ENCODE measurements at regions not wholly inside any gene's neighbourhood (a gene's known extent, or its start where the extent isn't known, plus 50 kb on each side); places are given as distances from the start of the nearest gene placed in this dataset.
"Not testable (repeated sequence)": the region's sequence is repeated elsewhere in the genome, so short reads cannot be mapped to it uniquely, and the experiment has no call there.

DNA sequence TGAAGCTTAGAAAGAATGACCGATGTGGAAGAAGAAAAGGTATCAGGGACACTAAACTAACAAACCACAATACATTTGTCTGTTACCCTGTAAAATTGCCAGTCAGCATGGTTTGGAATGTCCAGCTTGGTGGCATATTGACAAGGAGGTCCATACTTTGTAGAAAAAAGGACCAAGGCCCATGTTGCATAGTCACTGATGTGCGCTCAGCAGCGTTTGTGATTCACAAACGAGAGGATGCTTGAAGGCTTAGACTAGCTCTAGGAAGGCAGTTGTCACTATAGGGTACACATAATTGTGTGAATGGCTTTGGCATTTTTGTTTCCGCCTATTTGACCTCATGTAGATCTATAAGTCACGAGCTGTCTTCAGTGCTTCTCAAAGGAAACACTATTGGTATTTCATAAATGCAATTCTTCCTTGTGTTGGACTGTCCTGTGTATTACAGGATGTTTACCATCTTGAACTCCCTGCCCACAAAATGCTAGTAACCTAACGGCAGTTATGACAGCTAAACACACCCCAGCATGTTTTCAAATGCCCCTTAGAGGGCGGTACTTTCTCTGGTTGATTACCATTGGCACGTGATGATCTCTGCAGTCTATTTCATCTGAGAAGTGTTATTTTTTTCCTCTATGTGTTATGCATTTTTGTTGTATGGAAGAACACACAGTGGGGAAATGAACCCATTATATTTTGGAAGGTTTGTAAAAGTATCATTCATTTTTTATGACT is 304.2 kb downstream of the CYRIA start:
- ATAC-seq = no peak

DNA sequence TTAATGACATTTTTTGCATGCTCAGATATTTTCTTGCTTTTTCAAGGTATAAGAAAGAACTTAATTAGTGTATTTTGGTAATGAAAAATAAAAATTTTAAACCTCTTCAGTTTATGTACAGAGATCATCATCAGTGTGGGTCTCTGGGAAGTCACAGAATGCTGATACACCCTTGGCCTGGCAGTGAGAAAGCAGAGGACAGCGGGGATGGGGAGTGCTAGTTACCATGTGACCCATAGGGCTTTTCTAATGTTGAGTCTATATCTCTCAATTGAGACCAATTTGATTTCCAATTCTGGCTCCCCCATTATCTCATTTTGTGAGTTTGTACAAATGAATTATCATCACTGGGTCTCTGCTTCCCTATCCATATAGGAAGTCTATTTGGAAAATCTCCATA is 305.7 kb downstream of the CYRIA start:
- no peak for ATAC-seq

DNA sequence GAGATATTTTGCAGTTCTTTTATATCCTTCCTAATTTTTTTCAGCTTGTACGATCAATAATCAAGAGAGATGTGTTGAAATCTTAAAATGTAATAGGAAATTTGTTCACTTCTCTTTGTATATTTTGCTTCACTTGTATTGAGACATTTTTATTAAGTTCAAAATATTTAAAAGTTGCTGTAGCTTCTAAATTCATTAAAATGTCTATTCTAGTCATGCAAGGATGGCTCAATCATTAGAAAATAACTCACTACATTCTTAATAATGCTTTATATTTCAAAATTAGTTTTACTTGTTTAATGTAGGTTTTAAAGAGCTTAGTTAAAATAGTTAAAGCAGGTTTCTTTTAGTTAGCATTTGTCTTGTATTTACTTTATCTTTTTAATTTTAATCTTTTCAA is 308.4 kb downstream of the CYRIA start:
- no peak for ATAC-seq

DNA sequence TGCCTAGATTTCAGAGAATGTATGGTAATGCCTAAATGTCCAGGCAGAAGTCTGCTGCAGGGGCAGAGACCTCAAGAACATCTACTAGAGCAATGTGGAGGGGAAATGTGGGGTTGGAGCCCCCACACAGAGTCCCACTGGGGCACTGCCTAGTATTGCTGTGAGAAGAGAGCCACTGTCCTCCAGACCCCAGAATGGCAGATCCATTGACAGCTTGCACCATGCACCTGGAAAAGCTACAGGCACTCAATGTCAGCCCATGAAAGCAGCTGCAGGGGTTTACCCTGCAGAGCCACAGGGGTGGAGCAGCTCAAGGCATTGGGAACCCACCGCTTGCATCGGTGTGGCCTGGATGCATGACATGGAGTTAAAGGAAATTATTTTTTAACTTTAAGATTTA is 314.1 kb downstream of the CYRIA start:
- ATAC-seq = no peak

GRCh38 chr2:16351137-16351536 is 314.5 kb downstream of the CYRIA start:
- ATAC-seq = no peak

GRCh38 chr2:16350211-16350610 is 315.4 kb downstream of the CYRIA start:
- no peak for ATAC-seq

DNA sequence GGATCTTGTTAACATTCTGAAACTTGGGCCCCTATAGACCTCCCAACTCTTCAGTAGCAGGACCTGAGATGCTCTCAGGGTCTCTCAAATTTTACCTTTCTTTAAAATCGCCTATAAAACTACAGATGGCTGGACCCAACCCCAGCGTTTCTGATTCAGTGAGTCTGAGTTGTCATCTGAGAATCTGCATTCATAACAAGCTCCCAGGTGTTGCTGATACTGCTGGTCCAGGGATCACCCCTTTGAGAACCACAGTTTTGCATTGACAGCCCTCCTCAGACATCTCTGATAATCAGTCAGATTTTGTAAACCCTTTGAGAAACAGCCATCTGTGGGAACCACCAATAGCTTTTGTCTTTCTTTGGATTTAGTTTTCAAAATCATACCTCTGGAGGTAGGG is 315.8 kb downstream of the CYRIA start:
- no peak for ATAC-seq

- no peak for ATAC-seq
Measured at GRCh38 chr2:16348821-16349515, 316.7 kb downstream of the CYRIA start.

GRCh38 chr2:16346671-16347070 is 319.0 kb downstream of the CYRIA start:
- ATAC-seq = no peak

DNA sequence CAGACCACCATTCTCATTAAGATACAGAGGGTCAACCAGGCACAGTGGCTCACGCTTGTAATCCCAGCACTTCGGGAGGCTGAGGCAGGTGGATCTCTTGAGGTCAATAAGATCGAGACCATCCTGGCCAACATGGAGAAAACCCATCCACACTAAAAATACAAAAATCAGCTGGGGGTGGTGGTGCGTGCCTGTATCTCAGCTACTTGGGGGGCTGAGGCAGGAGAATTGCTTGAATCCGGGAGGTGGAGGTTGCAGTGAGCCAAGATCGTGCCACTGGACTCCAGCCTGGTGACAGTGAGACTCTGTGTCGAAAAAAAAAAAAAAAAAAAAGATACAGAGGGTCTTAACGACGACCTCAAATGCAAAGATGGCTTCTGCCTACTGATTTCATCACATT is 320.4 kb downstream of the CYRIA start:
- not testable (repeated sequence) for ATAC-seq

DNA sequence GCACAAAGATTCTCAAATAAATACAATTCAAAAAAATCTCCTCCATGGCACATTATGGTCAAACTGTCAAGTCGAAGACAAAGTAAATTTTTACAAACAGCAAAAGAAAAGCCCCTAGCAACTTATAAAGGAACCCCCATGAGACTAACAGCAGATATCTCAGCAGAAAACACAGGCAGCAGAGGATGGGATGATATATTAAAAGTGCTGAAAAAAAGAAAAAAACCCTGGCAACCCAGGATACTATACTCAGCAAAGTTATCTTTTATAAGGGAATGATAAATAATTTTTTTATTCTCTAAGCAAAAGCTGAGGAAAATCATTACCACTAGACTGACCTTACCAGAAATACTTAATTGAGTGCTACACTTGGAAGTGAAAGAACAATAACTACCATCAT is 326.4 kb downstream of the CYRIA start:
- ATAC-seq = no peak

- ATAC-seq = no peak
Measured at GRCh38 chr2:16338026-16338425, 327.6 kb downstream of the CYRIA start.

DNA sequence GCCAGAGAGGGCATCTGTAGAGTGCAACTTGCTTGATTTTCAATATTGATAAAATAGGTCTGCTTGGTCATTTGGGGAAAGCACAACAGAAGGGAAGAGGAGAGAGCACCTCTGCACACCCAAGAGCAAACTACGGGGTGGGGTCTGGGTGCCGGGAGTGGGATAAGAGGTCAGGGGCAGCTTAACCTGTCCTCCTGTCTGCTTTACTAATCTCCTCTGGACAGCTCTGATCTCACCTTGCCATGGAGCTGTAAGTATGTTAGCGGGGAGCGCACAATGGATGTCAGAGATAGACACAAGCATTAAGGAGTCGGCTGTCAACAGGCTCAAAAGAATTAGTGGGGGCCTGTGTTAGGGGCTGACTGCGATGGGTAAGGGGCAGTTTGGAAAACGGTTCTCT is 328.7 kb downstream of the CYRIA start:
- ATAC-seq = no peak

GRCh38 chr2:16336491-16336890 is 329.1 kb downstream of the CYRIA start:
- no peak for ATAC-seq

GRCh38 chr2:16335947-16336346 is 329.7 kb downstream of the CYRIA start:
- ATAC-seq = no peak

- no peak for ATAC-seq
Measured at GRCh38 chr2:16335604-16335930, 330.1 kb downstream of the CYRIA start.

GRCh38 chr2:16334886-16335603 is 330.6 kb downstream of the CYRIA start:
- no peak for ATAC-seq

DNA sequence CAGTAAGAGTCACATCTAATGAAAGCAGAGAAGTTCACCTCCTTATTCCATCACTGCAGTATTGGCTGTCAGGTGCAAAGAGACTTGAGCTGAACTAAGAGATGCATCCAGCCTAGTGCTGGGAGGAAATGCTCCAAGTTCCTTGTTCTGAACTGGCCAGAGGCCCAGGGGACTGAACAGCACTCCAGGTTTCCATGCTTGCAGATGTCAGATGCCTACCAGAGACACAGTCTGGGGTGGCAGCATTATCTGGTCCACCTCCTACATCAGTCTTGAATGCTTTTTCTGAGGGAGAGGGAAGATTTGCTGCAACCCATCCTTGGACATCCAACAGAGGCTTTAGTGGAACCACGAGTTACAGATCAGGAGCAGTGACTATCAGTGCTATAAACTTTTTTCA is 331.3 kb downstream of the CYRIA start:
- no peak for ATAC-seq

GRCh38 chr2:16333681-16334080 is 332.0 kb downstream of the CYRIA start:
- ATAC-seq = no peak

DNA sequence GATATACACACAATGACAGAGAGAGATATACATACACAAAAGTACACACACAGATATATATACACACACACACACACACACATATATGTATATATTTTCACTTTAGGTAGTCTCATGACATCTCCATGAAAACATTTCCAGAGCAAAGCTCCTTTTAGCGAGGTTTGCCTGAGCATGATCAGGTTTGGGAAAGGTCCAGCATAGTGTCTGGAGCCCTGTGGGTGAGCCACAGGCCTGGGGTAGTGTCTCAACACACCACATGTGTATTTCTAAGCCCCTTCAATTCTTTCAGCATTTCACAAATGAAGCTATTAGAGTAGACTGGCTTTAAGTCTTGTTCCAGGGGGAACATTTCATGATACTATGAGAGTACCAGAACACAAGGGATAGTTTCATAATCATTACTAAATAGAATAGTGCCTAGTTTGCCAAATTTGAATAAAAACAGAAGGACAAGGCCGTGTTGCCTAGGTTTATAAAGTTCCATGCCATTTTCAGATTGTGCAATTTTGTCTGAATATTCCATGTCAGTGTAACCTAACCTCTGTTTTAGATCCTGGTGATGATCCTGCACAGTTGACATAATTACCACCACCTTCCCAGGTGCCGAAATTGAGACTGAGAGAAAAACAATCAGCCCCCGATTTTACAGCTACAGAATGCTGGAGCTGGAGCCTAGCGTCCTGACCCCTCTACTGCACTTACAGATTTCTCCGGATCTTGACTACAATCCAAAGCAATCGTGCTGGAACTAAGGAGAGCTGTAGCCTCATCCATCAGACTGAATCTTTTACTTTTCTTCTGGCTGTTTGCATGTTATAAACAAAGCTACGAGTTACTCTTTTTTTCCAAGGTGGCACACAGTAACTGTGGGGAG is 332.7 kb downstream of the CYRIA start:
- ATAC-seq = no peak

GRCh38 chr2:16331772-16332171 is 333.9 kb downstream of the CYRIA start:
- no peak for ATAC-seq

- ATAC-seq = no peak
Measured at GRCh38 chr2:16330982-16331381, 334.7 kb downstream of the CYRIA start.

GRCh38 chr2:16330571-16330970 is 335.1 kb downstream of the CYRIA start:
- no peak for ATAC-seq
